Glutamatergic neuron (in vitro differentiated cells): ENCODE measurements at regions not wholly inside any gene's neighbourhood (a gene's known extent, or its start where the extent isn't known, plus 50 kb on each side); places are given as distances from the start of the nearest gene placed in this dataset.

Source experiments
- DNase-seq: peaks from one replicate; pipeline ENCODE4 v3.0.0; 2022
- H3K27ac Mint-ChIP-seq: one replicate; pipeline ENCODE4 v1.8.0; 2020; ENCODE audit warnings: mild to moderate bottlenecking, mixed read lengths, inconsistent platforms; ENCODE audit not compliant: unreplicated experiment
- H3K27me3 Mint-ChIP-seq: one replicate; pipeline ENCODE4 v1.8.0; 2020; ENCODE audit warnings: mild to moderate bottlenecking, moderate library complexity, mixed read lengths, inconsistent platforms; ENCODE audit not compliant: unreplicated experiment
- H3K36me3 Mint-ChIP-seq: one replicate; pipeline ENCODE4 v1.8.0; 2020; ENCODE audit warnings: mild to moderate bottlenecking, mixed read lengths, inconsistent platforms; ENCODE audit not compliant: unreplicated experiment
- H3K4me1 Mint-ChIP-seq: one replicate; pipeline ENCODE4 v1.8.0; 2020; ENCODE audit warnings: mild to moderate bottlenecking, low read depth, mixed read lengths, inconsistent platforms; ENCODE audit not compliant: unreplicated experiment
- H3K4me3 Mint-ChIP-seq: one replicate; pipeline ENCODE4 v1.8.0; 2020; ENCODE audit warnings: mild to moderate bottlenecking, mixed read lengths, inconsistent platforms; ENCODE audit not compliant: unreplicated experiment
- H3K9me3 Mint-ChIP-seq: one replicate; pipeline ENCODE4 v1.8.0; 2020; ENCODE audit warnings: mild to moderate bottlenecking, moderate library complexity, mixed read lengths, inconsistent platforms; ENCODE audit not compliant: unreplicated experiment
- TF ChIP-seq, protein P1 (sequence below): fragments of 200-600 bp; sonication (generic); IDR thresholded peaks from one replicate; pipeline ENCODE4 v1.5.0; 2021; ENCODE audit not compliant: partially characterized antibody, unreplicated experiment

DNA sequence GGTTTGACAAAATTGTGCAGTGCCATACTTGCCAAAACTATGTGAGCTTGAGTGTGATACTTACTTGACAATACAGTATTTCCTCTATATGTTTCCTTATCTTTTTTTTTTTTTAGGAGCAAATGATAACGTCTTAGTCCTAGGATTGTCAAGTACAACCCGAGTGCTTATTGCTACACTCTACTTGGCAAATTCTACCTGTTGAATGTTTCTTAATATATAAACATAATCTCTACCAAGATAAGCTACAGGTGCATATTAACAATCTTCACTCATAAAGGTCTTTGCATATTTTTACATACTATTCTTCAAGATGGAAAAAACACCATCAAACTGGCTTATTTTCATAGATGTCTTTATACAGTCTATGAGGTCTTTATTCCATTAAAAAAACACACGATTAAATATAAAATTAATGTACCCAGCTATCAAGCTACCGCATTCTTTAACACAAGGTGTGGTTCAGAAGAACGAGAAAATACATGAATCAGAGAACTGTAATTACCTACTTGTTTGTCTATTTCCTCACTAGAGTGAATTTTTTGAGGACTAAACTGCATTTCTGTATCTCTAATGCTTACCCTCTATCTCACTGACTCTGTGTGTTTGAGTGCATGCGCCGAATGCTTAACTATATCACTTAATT is 76.1 kb upstream of the PDSS1 start:
- TF ChIP-seq, protein P1, sequence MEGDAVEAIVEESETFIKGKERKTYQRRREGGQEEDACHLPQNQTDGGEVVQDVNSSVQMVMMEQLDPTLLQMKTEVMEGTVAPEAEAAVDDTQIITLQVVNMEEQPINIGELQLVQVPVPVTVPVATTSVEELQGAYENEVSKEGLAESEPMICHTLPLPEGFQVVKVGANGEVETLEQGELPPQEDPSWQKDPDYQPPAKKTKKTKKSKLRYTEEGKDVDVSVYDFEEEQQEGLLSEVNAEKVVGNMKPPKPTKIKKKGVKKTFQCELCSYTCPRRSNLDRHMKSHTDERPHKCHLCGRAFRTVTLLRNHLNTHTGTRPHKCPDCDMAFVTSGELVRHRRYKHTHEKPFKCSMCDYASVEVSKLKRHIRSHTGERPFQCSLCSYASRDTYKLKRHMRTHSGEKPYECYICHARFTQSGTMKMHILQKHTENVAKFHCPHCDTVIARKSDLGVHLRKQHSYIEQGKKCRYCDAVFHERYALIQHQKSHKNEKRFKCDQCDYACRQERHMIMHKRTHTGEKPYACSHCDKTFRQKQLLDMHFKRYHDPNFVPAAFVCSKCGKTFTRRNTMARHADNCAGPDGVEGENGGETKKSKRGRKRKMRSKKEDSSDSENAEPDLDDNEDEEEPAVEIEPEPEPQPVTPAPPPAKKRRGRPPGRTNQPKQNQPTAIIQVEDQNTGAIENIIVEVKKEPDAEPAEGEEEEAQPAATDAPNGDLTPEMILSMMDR: no peak
- peaks cover 5% of the 10 kb centered on the region for H3K27me3 Mint-ChIP-seq
- H3K36me3 Mint-ChIP-seq: no peaks in the 10 kb centered on the region
- DNase-seq: no peak
- H3K4me1 Mint-ChIP-seq: no peaks in the 10 kb centered on the region
- peak overlapping the region; percentile 74 for H3K4me3 Mint-ChIP-seq
- no peaks in the 10 kb centered on the region for H3K9me3 Mint-ChIP-seq
- H3K27ac Mint-ChIP-seq: no peak overlapping the region

DNA sequence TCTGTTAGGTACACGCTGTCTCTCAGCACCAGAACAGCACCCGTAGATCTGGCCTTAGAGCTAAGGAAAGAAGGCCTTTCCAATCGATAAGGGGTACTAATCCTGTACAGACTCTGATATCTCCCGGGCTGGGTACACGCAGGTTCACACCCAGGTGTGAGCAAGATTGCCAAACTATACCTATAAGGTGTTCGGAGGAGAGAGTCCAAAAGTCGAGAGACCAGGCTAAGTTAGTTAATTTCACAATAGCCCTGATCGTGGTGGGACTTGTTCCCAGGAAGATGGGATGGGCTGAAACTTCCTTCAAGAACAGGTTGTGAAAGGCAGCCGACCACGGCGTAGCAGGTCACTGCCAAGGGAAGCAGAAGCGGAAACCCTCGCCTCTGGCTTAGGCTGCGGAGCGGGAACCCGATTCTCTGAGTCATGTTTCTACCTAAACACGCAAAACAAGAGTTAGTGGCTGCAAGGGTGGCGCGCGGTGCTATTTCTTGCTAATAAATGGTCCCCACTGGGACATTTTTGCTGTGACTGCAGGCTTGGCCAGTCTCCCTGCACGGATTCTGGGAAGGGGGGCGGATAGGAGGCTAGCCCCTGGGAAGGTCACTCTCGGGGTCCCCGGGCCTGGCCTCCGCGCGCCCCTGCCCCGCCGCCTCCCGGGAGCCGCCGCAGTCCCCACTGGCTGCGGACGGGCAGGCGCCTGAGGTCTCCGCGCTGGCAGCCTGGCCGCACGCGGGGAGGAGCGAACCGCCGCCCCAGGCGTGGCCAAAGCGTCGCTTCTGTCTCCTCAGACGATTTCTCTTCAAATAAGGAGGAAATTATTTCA is 75.4 kb upstream of the PDSS1 start:
- peak overlapping the region; percentile 74 for H3K4me3 Mint-ChIP-seq
- no peaks in the 10 kb centered on the region for H3K9me3 Mint-ChIP-seq
- peaks cover 5% of the 10 kb centered on the region for H3K27me3 Mint-ChIP-seq
- DNase-seq: peak; percentile 63
- H3K36me3 Mint-ChIP-seq: no peaks in the 10 kb centered on the region
- H3K4me1 Mint-ChIP-seq: no peaks in the 10 kb centered on the region
- H3K27ac Mint-ChIP-seq: no peak overlapping the region
- TF ChIP-seq, protein P1: no peak

DNA sequence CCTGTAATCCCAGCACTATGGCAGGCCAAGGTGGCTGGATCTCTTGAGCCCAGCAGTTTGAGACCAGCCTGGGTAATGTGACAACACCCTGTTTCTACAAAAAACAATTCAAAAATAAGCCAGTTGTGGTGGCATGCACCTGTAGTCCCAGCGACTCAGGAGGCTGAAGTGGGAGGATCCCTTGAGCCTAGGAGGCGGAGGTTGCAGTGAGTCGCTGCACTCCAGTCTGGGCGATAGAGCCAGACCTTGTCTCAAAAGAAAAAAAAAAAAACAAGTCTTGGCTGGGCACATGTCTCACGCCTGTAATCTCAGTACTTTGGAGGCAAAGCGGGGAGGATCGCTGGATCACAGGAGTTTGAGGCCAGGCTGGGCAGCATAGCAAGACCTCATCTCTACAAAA is 74.6 kb upstream of the PDSS1 start:
- Mint-ChIP-seq H3K27me3 (peaks cover 5% of the 10 kb centered on the region), H3K27ac (no peak overlapping the region), H3K36me3 (no peaks in the 10 kb centered on the region), H3K9me3 (no peaks in the 10 kb centered on the region), H3K4me3 (no peak overlapping the region), H3K4me1 (no peaks in the 10 kb centered on the region)
- TF ChIP-seq, protein P1: no peak
- DNase-seq: no peak

DNA sequence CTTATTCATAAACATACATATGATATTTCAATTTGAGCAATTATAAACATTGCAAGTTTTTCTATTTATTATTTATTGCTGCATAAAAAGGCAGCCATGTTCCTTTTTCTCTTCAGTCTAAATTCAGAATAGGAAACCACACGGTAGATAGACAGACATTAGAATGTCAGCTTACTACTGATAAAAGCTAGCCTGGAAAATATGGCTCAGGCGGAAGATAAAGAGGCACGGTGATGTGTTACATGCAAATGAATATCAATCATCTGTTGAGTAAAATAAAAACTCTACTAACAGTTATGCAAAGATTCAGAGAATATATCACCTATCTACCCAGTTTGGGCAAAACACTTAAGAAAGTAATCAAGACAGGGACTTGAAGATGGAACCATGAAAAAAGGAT is 73.5 kb upstream of the PDSS1 start:
- TF ChIP-seq, protein P1: no peak
- Mint-ChIP-seq H3K27ac (no peak overlapping the region), H3K27me3 (peaks cover 5% of the 10 kb centered on the region), H3K36me3 (no peaks in the 10 kb centered on the region), H3K4me3 (no peak overlapping the region), H3K4me1 (no peaks in the 10 kb centered on the region), H3K9me3 (no peaks in the 10 kb centered on the region)
- DNase-seq: no peak

DNA sequence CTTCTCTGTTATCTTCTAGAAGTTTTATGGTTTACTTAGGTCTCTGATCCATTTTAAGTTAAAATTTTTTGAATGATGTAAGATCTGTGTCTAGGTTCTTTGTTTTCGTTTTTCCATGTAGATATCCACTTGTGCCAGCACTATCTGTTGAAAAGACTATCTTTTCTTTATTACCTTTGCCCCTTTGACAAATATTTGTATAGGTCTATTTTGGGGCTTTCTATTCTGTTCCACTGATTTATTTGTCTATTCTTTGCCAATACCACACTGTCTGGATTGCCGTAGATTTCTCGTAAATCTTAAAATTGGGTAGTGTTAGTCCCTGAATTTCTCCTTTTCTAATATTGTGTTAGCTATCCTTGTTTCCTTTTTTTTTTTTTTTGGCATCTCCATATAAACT is 71.4 kb upstream of the PDSS1 start:
- H3K4me1 Mint-ChIP-seq: no peaks in the 10 kb centered on the region
- peaks cover 5% of the 10 kb centered on the region for H3K27me3 Mint-ChIP-seq
- no peak overlapping the region for H3K27ac Mint-ChIP-seq
- no peak overlapping the region for H3K4me3 Mint-ChIP-seq
- peaks cover 6% of the 10 kb centered on the region for H3K36me3 Mint-ChIP-seq
- H3K9me3 Mint-ChIP-seq: no peaks in the 10 kb centered on the region
- DNase-seq: no peak
- TF ChIP-seq, protein P1: no peak
